ENCODE measurements at regions not wholly inside any gene's neighbourhood (a gene's known extent, or its start where the extent isn't known, plus 50 kb on each side); places are given as distances from the start of the nearest gene placed in this dataset.

DNA sequence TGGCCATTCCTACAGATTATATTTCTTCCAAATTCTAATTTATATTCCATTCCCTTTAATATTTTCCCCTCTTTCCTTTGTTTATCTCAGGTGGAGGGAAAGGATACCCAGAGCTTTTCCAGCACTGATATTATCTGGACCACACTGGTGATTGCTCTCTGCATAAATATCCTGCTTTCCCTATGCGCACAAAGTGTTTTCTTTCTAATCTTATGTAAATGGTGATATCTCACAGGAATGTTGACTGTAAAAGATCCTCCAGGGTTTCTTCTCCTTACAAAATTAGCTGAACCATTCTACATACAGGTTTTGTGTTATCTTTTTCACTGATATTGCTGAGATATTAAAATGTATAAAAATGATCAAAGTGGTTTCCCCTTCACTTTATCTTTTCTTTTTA, 59.1 kb upstream of the GALNT13 start:
- DNase-seq (ENCODE audit: low read depth): no peak

DNA sequence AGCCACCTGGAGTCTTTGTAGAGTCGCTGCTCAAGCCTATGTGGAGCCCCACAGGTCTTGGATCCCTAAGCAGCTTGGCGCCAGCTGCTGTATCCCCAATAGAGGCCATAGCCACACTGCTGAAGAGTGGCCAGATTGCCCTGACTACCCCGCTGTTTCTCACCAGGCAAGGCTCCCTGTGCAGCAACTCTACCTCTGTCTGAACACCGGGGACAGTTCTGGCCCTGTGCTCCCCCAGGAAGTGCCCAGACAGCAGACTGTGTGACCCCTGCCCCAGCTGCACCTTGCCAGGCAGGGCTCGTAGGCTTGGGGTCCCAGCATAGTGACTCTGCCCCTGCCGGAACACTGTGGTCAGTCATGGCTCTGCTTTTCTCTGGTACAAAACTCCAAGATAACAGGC, 53.5 kb upstream of the GALNT13 start:
- no peak for DNase-seq (ENCODE audit: low read depth)

DNA sequence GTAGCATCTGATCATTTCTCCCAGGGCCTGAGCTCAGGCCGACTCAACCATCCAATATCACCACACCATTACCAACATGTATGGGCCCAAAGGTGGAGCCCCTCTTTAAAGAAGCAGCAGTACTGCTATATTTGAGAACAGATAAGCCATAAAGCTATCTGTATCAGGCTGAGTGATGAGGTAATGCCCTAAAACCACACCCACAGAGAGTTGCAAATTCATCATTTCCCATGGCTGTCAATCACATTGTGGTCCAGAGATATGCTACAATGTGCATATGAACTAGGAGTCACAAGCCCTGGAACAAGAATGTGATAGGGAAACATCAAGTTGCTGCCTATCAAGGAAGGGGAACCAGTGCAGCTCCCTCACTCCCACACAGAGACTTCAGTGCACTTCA, 52.6 kb upstream of the GALNT13 start:
- no peak for DNase-seq (ENCODE audit: low read depth)

DNA sequence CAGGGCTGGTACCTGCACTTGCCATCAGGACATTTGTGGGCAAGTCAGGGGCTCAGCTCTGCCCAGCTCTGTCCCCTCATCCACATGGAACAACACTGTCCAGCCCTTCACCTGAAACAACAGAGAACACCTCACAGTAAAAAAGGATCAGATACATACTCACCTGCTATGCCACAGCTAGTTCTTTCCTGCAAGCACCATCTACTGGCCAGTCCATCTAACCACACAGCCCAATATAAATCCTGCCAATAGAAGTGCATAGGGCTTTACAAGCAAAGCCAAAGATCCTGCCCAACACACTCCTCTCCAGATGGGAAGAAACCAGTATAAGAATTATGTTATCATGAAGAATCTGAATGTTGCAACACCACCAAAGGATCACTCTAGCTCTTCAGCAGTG, 52.2 kb upstream of the GALNT13 start:
- DNase-seq (ENCODE audit: low read depth): no peak

Data from non-pigmented ciliary epithelial cell (primary cell).